ENCODE measurements at regions not wholly inside any gene's neighbourhood (a gene's known extent, or its start where the extent isn't known, plus 50 kb on each side); places are given as distances from the start of the nearest gene placed in this dataset.

DNA sequence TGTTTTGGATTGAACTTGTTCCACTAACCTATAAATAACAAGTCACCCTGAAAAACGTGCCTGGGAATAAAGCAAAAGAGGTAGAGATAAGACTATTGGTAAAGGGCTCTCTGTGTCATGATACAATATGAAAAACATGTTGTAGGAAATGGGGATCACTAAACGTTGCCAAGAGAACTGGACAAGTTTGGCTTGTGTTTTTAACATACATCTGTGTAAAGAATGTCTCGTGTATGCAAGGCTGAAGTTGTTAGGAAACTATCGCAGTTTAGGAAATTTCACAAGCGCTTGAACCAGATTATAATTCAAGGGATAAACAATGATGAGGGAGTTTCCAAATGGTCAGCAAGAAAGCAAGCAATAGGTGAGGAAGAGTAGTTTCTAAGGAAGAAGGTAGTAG, 655.8 kb downstream of the PCDH7 start:
- Histone ChIP-seq H2BK20ac (ENCODE audit: low read depth, low read length, poor library complexity, severe bottlenecking) (no peak overlapping the region), H4K20me1 (ENCODE audit: control insufficient read depth, insufficient read depth, insufficient read length) (no peaks in the 10 kb centered on the region), H3K9ac (ENCODE audit: extremely low read depth, insufficient read length, low read length) (no peak overlapping the region), H3K4me2 (ENCODE audit: insufficient read depth, insufficient read length, low read length) (no peak overlapping the region), H3K27ac (ENCODE audit: insufficient read length, low read depth, low read length) (no peak overlapping the region), H4K8ac (replicated peaks; ENCODE audit: insufficient read length, low read depth, low read length) (no peak overlapping the region), H2BK15ac (ENCODE audit: low read depth, low read length) (no peak overlapping the region), H3K9me3 (ENCODE audit: control insufficient read depth, low read depth, low read length) (no peaks in the 10 kb centered on the region), H3T11ph (ENCODE audit: low read length) (no peak overlapping the region), H3K23ac (ENCODE audit: insufficient read length, low read depth, low read length) (no peak overlapping the region), H3K23me2 (ENCODE audit: insufficient read length, low read depth, low read length, poor library complexity, severe bottlenecking) (no peaks in the 10 kb centered on the region), H3K79me1 (ENCODE audit: insufficient read depth, low read depth, low read length, poor library complexity, severe bottlenecking) (no peaks in the 10 kb centered on the region), H3K14ac (ENCODE audit: insufficient read depth, low read length) (no peak overlapping the region), H2AFZ (ENCODE audit: low read length) (no peak overlapping the region), H2AK5ac (ENCODE audit: insufficient read length, low read length) (no peak overlapping the region), H3K4me1 (ENCODE audit: insufficient read depth, low read length) (no peaks in the 10 kb centered on the region), H2BK120ac (ENCODE audit: low read depth, low read length, poor library complexity, severe bottlenecking) (no peak overlapping the region), H3K27me3 (ENCODE audit: insufficient read depth, low read length) (no peaks in the 10 kb centered on the region; the same call in 1 of the 2 replicates), H4K5ac (ENCODE audit: insufficient read length, low read depth, low read length) (no peak overlapping the region), H2BK5ac (ENCODE audit: insufficient read length, low read length) (no peak overlapping the region), H4K91ac (ENCODE audit: insufficient read length, low read depth, low read length) (no peak overlapping the region), H3K18ac (ENCODE audit: insufficient read length, low read depth, low read length) (no peak overlapping the region), H2BK12ac (ENCODE audit: insufficient read length, low read depth, low read length) (no peak overlapping the region), H3K79me2 (ENCODE audit: insufficient read depth, low read length) (no peaks in the 10 kb centered on the region), H3K4ac (ENCODE audit: low read depth, low read length) (no peak overlapping the region), H3K56ac (ENCODE audit: insufficient read length, low read depth, low read length) (no peak overlapping the region)
- no peaks in the 10 kb centered on the region for H3K27me3 Mint-ChIP-seq (ENCODE audit: low read depth)
- no peaks in the 10 kb centered on the region; a peak in 1 of 4 replicates for H3K4me1 Mint-ChIP-seq
- no CpG with 5 or more reads among the region's 5 CpGs for WGBS (ENCODE audit: extremely low coverage, insufficient read length, low lambda C conversion rate)
- peaks cover 0 to 2% of the 10 kb centered on the region in 2 experiments; a peak in 2 of 5 replicates for H3K9me3 Mint-ChIP-seq
- no peak overlapping the region for H3K27ac Mint-ChIP-seq
- no peak overlapping the region for H3K4me3 Mint-ChIP-seq
- DNase-seq = no peak
- TF ChIP-seq, protein P1, sequence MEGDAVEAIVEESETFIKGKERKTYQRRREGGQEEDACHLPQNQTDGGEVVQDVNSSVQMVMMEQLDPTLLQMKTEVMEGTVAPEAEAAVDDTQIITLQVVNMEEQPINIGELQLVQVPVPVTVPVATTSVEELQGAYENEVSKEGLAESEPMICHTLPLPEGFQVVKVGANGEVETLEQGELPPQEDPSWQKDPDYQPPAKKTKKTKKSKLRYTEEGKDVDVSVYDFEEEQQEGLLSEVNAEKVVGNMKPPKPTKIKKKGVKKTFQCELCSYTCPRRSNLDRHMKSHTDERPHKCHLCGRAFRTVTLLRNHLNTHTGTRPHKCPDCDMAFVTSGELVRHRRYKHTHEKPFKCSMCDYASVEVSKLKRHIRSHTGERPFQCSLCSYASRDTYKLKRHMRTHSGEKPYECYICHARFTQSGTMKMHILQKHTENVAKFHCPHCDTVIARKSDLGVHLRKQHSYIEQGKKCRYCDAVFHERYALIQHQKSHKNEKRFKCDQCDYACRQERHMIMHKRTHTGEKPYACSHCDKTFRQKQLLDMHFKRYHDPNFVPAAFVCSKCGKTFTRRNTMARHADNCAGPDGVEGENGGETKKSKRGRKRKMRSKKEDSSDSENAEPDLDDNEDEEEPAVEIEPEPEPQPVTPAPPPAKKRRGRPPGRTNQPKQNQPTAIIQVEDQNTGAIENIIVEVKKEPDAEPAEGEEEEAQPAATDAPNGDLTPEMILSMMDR (conservative IDR thresholded peaks at IDR 0.05) = no peak
- peaks cover 0 to 5% (median 2%) of the 10 kb centered on the region in 3 experiments; a peak in 2 of 7 replicates for H3K36me3 Mint-ChIP-seq (ENCODE audit: insufficient read depth in 1 of 3, low read depth in 3 of 3)

All from H9 (cell line).